ELF-1 (cell line): ENCODE measurements at regions not wholly inside any gene's neighbourhood (a gene's known extent, or its start where the extent isn't known, plus 50 kb on each side); places are given as distances from the start of the nearest gene placed in this dataset.
"Not testable (repeated sequence)": the region's sequence is repeated elsewhere in the genome, so short reads cannot be mapped to it uniquely, and the experiment has no call there.

Experiments used
- DNase-seq: peaks from one replicate; pipeline ENCODE4 v3.0.0-alpha.2; 2016; ENCODE audit warnings: low read depth, low spot score

DNA sequence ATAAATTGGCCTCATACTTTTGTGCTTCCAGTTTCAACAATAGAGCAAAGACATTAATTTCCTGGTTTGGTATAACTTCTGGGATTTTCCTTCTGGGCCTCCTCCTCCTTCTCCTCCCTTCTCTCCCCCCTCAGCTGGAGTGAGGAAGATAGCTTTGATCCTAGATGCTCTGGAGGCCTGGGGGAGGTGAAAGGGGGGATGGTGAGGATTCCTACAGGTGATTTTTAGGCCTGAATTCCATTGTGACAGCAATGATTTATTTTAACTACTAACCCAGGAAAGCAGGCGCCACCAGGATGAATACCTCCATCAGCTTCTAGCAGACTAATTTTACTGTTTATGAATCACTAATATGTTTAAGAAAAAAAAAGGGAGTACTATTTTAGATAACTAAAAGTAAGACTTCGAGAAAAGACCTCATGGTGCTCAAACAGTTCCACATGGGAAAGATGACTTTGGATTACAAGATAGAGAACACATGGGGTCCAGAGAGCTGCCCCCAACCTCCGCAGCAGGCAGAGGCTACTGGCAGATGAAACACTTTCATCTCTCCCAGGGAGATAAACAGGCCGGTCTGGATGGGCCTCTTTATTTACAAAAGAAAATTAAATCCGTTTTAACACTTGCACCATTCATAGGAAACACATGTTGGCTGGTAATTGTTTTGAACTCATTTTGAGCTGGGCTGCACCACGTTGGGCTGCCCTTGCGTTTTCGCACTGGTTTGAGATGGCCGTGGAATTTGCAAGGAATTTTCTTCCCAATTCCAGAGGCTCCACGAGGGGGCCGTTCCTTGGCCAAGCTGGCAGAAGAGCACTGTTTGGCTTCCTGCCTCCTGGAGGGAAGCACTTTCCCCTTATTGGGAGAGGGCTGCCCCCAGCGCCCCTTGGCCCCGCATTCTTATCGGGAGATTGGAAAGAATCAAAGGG, 125.1 kb upstream of the STX18 start:
- peak; percentile 87 for DNase-seq

DNA sequence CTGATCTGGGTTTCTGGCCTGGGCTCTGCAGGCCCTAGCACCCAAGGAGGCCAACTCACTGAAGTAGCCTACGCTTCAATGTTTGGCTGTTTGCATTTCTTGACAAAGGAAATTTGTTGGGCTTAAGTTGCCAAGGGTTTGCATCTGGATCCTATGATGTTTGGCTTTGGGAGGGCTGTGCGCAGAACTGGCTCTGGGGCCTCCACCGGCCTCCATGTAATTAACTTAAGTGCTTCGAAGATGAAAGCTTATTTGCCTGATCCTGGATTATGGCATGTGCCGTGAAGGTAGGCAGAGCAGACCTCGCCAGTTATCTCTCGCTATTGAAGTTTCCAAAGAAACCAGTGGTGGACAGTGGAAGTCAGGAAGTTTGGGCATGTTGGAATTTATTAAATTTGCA, 124.3 kb upstream of the STX18 start:
- peak; percentile 86 for DNase-seq

DNA sequence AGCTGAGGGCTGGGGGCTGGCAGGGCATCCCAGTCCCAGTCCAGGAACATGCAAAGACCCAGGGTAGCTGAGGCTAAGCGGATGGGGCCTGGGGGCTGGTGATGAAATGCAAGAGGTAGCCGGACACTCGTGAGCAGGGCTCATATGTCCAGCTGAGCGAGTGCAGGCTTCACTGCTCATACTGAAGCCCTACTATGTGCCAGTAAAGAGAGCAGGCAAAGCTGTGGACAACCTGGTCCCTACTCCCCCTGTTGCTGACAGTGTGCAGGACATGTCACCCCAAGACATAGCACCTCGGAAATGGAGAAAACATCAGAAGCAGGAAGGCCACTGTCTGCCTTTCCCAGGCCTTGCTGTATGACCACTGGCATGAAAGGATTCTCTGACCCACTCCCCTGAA, 122.4 kb upstream of the STX18 start:
- DNase-seq, result no peak

DNA sequence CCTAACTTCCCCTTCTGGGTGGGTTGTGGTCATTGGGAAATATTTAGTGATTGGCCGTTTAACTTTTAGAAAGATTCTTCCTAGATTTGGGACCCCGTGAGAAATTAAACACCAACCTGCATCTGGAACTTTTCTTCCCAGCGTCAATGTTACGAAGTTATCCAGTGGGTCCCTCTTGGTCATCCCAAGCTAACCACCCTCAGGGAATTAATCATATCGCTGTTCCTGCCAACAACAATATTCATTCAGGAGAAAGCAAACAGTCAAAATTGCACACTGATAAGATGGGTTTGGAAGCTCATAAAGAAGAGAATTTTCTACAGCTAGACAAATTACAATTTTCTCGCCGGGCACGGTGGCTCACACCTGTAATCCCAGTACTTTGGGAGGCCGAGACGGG, 121.2 kb upstream of the STX18 start:
- no peak for DNase-seq

DNA sequence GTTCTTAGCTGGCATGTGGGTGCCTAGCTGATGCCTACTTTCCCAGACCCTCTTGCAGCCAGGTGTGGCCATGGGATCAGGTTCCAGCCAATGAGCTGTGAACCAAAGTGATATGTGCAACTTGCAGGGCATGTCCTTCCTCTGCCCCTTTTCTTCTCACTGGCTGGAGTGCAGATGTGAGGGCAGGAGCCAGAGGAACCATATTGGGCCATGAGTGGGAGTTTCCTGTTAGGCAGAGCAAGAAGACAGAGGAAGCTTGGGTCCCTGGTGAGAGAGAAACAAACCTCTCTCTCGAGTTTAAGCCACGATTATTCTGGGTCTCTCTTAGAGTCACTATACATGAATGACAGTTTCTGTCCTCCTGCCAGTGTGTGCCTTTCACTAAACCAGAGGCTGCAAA, 120.4 kb upstream of the STX18 start:
- no peak for DNase-seq

DNA sequence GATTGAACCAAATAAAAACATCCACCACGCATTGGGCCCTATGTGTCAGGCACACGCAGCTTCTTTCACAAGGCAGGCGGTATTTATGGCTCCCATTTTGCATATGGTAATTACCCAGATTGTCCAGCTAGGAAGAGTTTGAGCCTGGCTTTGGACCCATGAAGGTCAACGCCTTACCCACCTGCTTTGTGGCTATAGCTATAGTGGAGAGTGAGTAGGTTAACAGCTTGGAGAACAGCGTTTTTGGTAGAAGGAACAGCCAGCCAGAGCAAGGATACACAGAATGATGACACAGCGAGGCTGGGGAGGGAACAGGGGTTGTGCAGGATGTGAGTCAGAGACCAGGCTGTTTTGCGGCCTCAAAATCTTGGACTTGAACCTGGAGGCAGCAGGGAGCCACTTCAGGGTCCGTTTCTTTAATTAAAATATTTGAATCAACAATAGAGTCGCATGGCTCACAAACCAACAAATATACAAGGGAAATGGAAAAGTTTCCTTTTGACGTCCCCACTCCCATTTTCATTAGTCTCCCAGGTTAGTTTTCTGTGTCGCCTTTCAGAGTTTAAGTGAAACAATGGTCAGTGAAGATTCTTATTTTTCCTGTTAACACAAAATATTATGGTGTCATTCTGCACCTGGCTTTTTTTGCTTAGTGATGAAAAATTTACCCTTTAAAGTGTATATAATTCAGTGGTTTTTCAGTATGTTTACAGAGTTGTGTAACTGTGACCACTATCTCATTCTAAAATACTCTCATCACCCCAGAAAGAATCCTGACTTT, 118.2 kb upstream of the STX18 start:
- peak; percentile 25 for DNase-seq

DNA sequence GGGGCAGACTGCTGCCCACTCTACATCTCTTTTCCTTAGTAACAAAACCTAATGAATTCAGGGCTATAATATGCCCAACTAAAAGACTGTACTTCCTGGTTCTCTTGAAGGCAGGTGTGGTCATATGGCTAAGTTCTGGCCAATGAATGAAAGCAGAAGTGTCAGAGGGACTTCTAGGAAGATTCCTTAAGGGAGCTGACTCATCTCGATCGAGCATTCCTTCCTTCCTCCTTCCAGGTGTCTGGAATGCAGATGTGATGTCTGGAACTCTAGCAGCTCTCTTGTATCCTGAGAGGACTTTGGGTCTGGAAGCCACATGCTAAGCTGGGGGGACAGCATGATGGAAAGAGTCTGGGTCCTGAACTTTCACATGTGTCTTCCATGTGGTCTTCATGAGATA, 116.2 kb upstream of the STX18 start:
- no peak for DNase-seq

DNA sequence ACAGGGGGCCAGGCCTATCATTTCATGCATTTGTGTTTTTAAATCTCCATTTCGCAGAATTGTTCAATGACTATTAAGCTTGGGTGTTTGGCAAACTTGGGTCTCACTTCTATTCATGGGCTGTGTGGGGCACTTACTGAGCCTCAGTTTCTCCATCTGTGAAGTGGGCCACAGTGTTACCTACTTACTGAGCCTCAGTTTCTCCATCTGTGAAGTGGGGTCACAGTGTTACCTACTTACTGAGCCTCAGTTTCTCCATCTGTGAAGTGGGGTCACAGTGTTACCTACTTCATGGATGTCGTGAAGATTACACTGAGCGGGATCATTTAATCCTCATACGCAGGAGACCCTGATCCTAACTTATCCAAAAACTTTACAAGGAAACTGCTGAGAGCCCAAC, 115.1 kb upstream of the STX18 start:
- no peak for DNase-seq

DNA sequence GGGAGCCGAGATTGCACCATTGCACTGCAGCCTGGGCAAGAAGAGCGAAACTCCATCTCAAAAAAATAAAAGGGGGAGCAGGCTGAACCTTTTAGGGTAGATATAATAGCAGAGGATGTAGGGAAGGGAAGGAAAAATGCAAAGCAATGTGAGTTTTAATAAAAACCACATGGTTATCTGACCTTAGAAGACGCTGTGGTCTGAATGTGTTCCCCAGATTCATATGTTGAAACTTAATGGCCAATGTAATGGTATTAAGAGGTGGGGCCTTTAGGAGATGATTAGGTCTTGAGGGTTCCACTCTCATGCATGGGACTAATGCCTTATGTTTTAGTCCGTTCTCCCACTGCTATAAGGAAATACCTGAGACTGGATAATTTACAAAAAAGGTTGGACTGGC, 114.1 kb upstream of the STX18 start:
- no peak for DNase-seq

DNA sequence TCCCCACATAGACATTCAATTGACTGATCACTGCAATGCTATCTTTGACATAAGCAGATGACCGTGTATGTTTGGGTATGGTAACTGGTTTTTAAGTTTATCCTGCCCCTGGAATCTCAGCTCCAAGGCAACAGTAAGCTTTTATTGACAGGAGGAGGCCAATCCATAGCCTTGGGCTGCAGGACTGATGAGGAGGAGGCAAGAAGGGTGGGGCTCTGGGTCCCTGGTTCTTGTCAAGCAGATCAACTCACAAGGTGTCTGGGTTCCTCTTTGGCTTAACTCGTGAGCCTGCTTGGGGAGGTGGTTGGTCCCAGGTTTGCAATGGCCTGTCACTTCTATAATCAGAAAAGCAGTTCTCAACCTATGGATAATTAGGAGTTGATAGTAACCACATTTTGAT, 113.2 kb upstream of the STX18 start:
- DNase-seq, result peak; percentile 90

DNA sequence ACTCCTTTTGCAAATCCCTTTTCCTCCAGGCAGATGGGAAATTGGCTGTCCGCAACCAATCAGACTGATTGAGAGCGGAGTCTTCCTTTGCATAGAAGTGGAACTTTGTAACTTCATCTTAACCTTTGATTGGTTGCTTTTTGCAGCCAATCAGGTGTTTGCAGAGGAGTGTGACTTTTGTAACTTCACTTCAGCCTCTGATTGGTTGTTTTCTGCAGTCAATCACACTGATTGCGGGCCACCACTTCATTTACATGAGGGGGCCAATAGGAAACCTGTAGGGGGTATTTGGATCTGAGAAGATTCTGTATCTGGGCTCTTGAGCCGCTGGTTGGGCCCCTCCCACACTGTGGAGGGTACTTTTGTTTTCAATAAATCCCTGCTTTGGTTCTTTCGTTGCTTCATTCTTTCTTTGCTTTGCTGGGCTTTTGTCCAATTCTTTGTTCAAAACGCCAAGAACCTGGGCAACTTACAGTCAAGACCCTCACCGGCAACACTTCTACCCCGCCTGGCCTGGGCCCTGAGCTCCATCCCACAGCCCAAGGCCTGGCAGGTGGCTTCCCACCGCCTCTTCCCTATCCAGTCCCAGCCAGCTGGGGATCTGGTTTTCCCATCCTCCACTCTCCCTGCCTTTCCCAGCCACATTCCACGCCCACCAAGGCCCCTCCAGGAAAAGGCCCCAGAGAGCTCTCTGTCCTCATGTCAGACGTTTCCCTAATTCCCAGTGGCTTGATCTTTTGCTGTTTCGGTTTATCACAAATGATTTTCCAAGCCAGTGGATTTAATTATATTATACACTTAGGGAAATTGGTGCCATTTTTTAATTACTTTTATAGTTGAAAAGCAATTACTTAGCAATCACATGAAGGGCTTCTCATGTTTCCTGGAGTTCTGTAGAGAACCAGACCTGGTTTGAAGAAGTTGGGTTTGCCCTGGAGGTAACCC, 110.2 kb upstream of the STX18 start:
- DNase-seq, result peak; percentile 94

DNA sequence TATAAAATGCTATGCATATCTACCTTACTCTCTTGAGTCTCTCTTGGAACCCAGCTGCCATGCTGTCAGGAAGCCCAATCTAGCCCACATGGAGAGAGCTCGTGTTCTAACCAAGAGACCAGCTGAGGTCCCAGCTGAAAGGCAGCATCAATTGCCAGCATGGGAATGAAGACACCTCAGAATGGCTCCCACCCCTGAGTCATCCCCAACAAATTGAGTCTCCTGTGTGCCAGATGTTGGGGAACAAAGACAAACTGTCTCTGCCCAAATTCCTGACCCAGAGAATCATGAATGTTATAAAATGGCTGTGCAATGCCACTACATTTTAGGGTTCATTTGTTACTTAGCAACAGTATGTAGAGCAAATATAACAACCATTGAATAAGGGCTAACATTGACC, 105.2 kb upstream of the STX18 start:
- no peak for DNase-seq

DNA sequence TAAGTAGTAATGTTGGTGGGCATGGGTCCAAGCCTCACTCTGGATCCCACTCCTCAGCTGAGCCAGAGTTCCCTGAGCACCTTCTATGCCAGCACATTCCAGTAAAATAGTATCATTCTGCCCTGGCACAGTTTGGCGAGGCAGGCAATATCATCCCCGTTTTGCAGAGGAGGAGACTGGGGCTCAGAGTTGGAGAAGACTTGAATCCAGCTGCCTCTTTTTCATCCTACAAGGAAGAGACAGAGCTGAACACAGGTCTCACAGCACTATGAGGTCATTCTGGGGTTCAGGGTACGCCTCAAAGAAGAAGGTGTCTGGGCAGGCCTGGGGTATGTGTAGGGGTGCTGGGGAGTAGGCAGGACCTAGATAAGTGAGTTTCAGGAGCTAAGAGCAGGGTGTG, 103.9 kb upstream of the STX18 start:
- no peak for DNase-seq

DNA sequence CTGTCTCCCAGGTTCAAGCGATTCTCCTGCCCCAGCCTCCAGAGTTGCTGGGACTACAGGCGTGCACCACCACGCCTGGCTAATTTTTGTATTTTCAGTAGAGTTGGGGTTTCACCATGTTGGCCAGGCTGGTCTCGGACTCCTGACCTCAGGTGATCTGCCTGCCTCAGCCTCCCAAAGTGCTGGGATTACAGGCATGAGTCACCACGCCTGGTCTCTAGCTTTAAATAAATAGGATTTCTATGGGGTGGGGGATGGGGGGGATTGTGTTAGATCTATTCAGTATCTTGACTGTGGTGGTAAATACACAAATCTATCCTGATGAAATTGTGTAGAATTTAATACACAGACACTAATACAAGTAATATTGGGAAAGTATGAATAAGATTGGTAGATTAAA, 102.4 kb upstream of the STX18 start:
- not testable (repeated sequence) for DNase-seq

DNA sequence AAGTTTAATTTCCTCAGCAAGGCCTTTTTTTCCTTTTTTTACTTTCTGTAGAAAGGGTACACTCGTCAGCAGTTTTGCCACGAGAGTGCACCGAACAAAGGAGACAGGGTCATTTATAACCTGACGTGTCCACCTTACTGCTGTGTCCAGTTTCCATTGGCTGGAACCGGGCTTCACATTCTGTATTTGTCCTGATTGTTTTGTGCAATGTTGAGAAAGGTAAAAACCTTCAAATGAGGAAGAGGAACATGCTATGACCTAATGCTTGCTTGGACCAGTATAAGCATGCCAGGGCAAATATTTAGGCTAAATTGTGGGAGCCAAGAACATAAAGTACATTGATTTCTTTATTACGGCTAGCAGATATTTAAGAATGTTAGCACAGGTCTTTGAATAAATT, 101.9 kb upstream of the STX18 start:
- not testable (repeated sequence) for DNase-seq

DNA sequence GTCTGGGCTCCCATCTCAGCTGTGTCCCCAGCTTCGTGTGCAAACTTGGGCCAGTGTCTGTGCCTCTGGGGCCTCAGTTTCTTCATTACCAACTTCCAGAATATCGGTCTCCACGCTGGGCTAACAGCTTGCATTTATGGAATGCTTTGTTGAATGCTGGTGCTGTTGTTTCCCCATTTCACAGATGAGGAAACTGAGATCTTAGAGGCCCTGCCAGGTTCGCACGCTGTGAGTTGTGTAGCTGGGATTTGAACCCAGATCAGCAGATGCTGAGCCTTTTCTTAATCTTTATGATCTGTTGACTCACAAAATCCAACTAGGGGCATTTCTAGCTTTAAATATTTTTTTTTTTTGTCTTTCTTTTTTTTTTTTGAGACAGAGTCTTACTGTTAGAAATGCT, 101.5 kb upstream of the STX18 start:
- peak; percentile 35 for DNase-seq

DNA sequence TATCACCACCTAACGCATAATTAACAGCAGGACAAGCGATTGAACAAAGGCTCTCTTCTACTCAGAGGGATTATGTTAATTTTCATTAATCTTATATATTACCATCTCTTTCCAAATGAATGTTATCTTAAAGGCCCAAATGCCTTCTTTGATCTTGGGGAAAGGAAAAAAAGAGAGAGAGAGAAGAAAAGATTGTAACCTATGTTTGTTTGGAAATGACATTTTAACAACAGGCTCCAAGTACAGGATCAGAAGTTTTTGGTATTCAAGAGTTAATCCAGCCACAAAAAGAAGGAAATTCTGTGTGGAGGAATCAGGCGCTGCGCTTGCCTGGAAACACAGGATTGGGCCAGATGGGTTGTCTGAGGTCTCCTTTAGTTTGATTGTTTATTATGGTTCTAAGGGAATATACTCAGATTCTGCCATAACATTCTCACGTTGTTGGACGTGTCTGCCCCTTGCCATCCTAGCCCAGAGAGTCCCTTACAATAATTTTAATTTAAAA, 100.7 kb upstream of the STX18 start:
- DNase-seq, result peak; percentile 44

DNA sequence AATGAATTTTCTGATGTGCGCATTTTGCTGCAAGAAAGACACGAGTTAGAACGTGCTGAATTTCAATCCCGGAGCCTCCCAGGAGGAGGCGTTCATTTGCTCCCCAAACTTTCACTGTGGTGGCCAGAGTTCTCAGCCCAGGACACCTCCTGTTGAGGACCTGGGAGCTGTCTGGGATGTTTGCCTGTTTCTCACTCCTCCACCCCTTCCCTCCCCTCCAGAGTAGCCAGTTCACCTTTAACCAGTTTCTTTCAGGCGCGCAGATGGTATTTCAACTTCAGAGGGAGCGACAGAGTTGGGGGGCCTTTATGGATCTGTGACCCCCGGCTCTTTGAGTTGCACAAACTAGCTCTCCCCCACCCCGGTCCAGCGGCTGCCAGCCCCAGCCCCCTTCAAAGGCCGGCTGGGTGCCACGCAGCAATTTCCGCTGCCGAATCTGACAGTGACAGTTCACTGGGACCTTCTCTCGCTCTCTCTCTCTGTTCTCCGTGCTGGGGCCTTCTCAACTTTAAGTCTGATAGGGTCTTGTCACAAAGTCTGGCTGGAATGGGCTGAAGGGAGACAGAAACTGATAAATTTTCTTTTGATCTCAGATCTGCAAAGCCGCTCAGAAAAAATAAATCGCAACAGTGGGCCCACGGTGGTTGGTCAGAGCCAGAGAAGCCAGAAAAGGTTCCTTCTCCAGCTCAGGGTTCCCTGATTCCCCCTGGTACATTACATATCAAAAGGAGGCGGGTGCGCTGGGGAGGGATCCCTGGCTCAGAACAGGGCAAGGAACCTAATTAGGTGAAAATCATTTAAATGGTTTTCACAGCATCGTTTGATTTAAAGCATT, 100.0 kb upstream of the STX18 start:
- DNase-seq, result peak; percentile 76

DNA sequence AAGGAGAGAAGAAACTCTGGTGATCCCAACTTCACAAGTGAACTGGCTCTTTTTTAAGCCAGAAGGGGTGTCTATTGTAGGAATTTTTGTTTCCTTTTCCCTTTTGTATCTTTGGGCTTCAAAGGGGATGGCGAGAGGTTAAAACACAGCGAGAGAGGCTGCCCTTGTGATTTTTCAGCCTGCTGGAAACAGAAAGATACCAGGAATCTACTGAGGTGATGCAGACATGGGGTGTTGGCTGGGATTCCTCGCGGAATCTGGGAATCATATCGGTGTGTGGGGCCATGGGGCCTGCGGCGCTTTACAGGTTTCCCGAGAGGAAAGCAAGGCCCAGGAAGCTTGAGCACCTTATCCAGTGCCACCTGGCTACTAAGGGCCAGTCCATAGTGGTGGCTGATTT, 99.4 kb upstream of the STX18 start:
- peak; percentile 43 for DNase-seq

DNA sequence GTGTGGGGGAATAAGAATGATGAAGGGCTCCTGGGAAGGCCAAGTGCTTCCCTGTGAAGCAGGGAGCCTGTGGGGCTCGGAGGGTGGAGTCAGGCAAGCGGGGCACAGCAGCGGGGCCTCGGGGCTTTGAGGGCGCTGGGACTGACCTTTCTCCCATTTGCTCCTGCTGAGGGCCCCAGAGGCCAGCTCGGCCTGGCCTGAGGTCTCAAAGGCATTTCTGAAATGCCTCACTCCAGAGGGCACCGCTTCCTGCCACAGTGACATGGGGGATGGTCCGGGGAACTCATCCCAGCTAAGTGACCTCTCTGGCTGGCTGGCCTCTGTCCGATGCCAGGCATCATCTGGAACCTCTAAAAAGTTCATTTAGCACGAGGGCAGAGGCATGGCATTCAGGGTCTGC, 98.8 kb upstream of the STX18 start:
- DNase-seq, result peak; percentile 86

DNA sequence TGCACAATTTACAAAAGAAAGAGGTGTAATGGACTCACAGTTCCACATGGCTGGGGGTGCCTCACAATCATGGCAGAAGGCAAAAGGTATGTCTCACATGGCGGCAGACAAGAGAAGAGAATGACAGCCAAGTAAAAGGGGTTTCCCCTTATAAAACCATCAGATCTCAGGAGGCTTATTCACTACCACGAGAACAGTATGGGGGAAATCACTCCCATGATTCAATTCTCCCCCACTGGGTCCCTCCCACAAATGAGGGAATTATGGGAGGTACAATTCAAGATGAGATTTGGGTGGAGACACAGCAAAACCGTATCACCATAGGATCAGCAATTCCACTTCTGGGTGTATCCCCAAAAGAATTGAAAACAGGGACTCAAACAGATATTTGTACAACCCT, 97.5 kb upstream of the STX18 start:
- no peak for DNase-seq
